Fibroblast of lung (primary cell): ENCODE measurements at regions not wholly inside any gene's neighbourhood (a gene's known extent, or its start where the extent isn't known, plus 50 kb on each side); places are given as distances from the start of the nearest gene placed in this dataset.

Experiments
- DNase-seq, 2 donors: peaks; one replicate each; pipeline versions ENCODE4 v3.0.0 to v3.0.0-alpha.2; 2010; ENCODE audit warnings: low read depth in 2 of 2
- H2AFZ ChIP-seq: 2 replicates; pipeline ENCODE4 v1.5.1; 2012; ENCODE audit warnings: low read length, control low read depth, inconsistent platforms
- H3K27ac ChIP-seq: 2 replicates; pipeline ENCODE4 v1.5.1; 2011; ENCODE audit warnings: low read length, control low read depth; ENCODE audit not compliant: insufficient read depth
- H3K27me3 ChIP-seq: 2 replicates; pipeline ENCODE4 v1.5.1; 2011; ENCODE audit warnings: mild to moderate bottlenecking, low read length; ENCODE audit not compliant: control insufficient read depth, insufficient read depth
- H3K36me3 ChIP-seq: 2 replicates; pipeline ENCODE4 v1.5.1; 2011; ENCODE audit warnings: low read length; ENCODE audit not compliant: control insufficient read depth, insufficient read depth
- H3K4me1 ChIP-seq: 2 replicates; pipeline ENCODE4 v1.5.1; 2011; ENCODE audit warnings: low read length; ENCODE audit not compliant: control insufficient read depth, insufficient read depth; ENCODE audit errors: extremely low read depth
- H3K4me2 ChIP-seq: 2 replicates; pipeline ENCODE4 v1.5.1; 2011; ENCODE audit warnings: low read length, control low read depth; ENCODE audit not compliant: insufficient read depth; ENCODE audit errors: extremely low read depth
- H3K4me3 ChIP-seq, 4 experiments: fragments of 200-600 bp in 1 of 4; sonication (generic) in 1 of 4; replicated peaks in 1 of 4; 2 replicates each; pipeline ENCODE4 v1.5.1; 2011 to 2016; ENCODE audit warnings: low read length in 4 of 4, low read depth in 3 of 4, mild to moderate bottlenecking in 3 of 4, control low read depth in 2 of 4, inconsistent platforms in 1 of 4, mixed read lengths in 1 of 4; ENCODE audit not compliant: insufficient read depth in 1 of 4; ENCODE audit errors: control extremely low read depth in 1 of 4
- H3K79me2 ChIP-seq: 2 replicates; pipeline ENCODE4 v1.5.1; 2012; ENCODE audit warnings: mild to moderate bottlenecking, low read length, inconsistent platforms; ENCODE audit not compliant: control insufficient read depth, insufficient read depth
- H3K9ac ChIP-seq: 2 replicates; pipeline ENCODE4 v1.5.1; 2011; ENCODE audit warnings: mild to moderate bottlenecking, low read length, control low read depth; ENCODE audit not compliant: insufficient read depth
- H3K9me3 ChIP-seq: 2 replicates; pipeline ENCODE4 v1.5.1; 2012; ENCODE audit warnings: low read depth, low read length; ENCODE audit not compliant: control insufficient read depth, insufficient read depth
- H4K20me1 ChIP-seq: 2 replicates; pipeline ENCODE4 v1.5.1; 2011; ENCODE audit warnings: low read length; ENCODE audit not compliant: control insufficient read depth, insufficient read depth; ENCODE audit errors: extremely low read depth
- EZH2 ChIP-seq: IDR thresholded peaks from 2 replicates; pipeline ENCODE4 v1.5.1; 2012; ENCODE audit warnings: low read length, control low read depth, mild to moderate bottlenecking; ENCODE audit errors: missing control alignments
- TF ChIP-seq, protein P1 (sequence below), 2 donors: IDR thresholded peaks in 1 of 2; conservative IDR thresholded peaks in 1 of 2; 1 replicate in 1 of 2; 2 replicates in 1 of 2; pipeline ENCODE4 v1.5.1; 2011 to 2012; ENCODE audit warnings: low read length in 2 of 2, control low read depth in 1 of 2, inconsistent platforms in 1 of 2, low read depth in 1 of 2, mild to moderate bottlenecking in 1 of 2

DNA sequence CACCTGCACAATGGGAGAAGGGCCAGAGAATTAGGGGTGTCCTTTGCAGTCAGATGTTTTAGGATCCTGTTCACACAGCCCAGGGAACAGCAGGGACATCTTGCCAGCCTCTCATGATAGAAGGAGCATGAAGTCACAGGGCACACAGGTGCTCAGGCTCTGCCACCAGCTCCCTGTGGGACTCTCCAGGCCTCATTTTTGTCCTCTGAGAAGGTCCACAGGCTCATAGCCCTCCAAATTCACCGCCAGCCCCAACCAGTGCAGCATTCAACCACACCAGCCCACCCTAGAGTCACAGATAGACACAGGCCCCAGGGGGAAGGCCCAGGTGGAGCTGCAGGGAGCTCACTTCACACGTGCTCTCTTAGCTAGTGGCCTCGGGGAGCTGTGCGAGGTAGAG lies 391.7 kb downstream of the TNS1 start:
- no peaks in the 10 kb centered on the region for H3K36me3 ChIP-seq
- H4K20me1 ChIP-seq, result no peaks in the 10 kb centered on the region
- peaks cover 6% of the 10 kb centered on the region for H3K27me3 ChIP-seq
- no peaks in the 10 kb centered on the region for H3K79me2 ChIP-seq
- H3K9me3 ChIP-seq, result no peaks in the 10 kb centered on the region
- H3K27ac ChIP-seq, result no peak overlapping the region
- no peak overlapping the region for H3K4me2 ChIP-seq
- no peak overlapping the region for H3K9ac ChIP-seq
- DNase-seq, result no peak
- H3K4me3 ChIP-seq, result no peak overlapping the region
- TF ChIP-seq EZH2, result no peak
- TF ChIP-seq, protein P1, sequence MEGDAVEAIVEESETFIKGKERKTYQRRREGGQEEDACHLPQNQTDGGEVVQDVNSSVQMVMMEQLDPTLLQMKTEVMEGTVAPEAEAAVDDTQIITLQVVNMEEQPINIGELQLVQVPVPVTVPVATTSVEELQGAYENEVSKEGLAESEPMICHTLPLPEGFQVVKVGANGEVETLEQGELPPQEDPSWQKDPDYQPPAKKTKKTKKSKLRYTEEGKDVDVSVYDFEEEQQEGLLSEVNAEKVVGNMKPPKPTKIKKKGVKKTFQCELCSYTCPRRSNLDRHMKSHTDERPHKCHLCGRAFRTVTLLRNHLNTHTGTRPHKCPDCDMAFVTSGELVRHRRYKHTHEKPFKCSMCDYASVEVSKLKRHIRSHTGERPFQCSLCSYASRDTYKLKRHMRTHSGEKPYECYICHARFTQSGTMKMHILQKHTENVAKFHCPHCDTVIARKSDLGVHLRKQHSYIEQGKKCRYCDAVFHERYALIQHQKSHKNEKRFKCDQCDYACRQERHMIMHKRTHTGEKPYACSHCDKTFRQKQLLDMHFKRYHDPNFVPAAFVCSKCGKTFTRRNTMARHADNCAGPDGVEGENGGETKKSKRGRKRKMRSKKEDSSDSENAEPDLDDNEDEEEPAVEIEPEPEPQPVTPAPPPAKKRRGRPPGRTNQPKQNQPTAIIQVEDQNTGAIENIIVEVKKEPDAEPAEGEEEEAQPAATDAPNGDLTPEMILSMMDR (conservative IDR thresholded peaks at IDR 0.05 in 1 of 2, IDR thresholded peaks at IDR 0.05 in 1 of 2; ENCODE audit: low read depth in 1 of 2, low read length in 2 of 2), result no peak
- no peak overlapping the region for H2AFZ ChIP-seq
- no peaks in the 10 kb centered on the region for H3K4me1 ChIP-seq

DNA sequence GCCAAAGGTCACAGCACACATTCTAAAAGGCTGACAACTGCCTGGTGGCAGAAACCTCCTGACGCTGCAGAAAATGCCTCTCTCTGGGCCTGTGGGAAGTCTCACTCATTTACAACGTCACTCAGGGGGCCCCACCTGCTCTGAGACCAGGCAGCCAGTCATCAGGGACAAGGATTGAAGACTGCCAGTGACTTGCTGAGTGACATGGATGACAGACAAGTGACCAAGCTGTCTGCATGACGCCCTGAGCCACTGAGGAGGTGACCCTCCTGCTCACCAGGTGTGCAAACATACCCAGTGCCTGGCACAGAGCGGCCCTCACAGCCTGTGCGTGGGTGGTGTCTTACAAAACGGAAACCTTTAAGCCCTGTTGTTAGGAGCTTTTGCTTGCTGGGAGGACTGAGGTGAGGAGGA lies 392.4 kb downstream of the TNS1 start:
- no peaks in the 10 kb centered on the region for H4K20me1 ChIP-seq
- peaks cover 6% of the 10 kb centered on the region for H3K27me3 ChIP-seq
- no peaks in the 10 kb centered on the region for H3K79me2 ChIP-seq
- no peak overlapping the region for H3K4me3 ChIP-seq
- no peaks in the 10 kb centered on the region for H3K9me3 ChIP-seq
- H3K4me2 ChIP-seq, result no peak overlapping the region
- H3K9ac ChIP-seq, result no peak overlapping the region
- H3K4me1 ChIP-seq, result no peaks in the 10 kb centered on the region
- H3K27ac ChIP-seq, result no peak overlapping the region
- TF ChIP-seq EZH2, result no peak
- TF ChIP-seq, protein P1 (conservative IDR thresholded peaks at IDR 0.05 in 1 of 2, IDR thresholded peaks at IDR 0.05 in 1 of 2; ENCODE audit: low read depth in 1 of 2, low read length in 2 of 2), result no peak
- no peak overlapping the region for H2AFZ ChIP-seq
- H3K36me3 ChIP-seq, result no peaks in the 10 kb centered on the region
- no peak for DNase-seq

GRCh38 chr2:217609952-217610351 lies 392.8 kb downstream of the TNS1 start:
- H3K9me3 ChIP-seq, result no peaks in the 10 kb centered on the region
- no peaks in the 10 kb centered on the region for H3K79me2 ChIP-seq
- peaks cover 9% of the 10 kb centered on the region for H3K27me3 ChIP-seq
- H3K4me1 ChIP-seq, result no peaks in the 10 kb centered on the region
- no peak for DNase-seq
- TF ChIP-seq, protein P1 (conservative IDR thresholded peaks at IDR 0.05 in 1 of 2, IDR thresholded peaks at IDR 0.05 in 1 of 2; ENCODE audit: low read depth in 1 of 2, low read length in 2 of 2), result no peak
- TF ChIP-seq EZH2, result no peak
- H3K4me3 ChIP-seq, result no peak overlapping the region
- no peaks in the 10 kb centered on the region for H3K36me3 ChIP-seq
- H3K27ac ChIP-seq, result no peak overlapping the region
- no peak overlapping the region for H3K9ac ChIP-seq
- no peak overlapping the region for H2AFZ ChIP-seq
- H3K4me2 ChIP-seq, result no peak overlapping the region
- H4K20me1 ChIP-seq, result no peaks in the 10 kb centered on the region
